Endodermal cell (in vitro differentiated cells): ENCODE measurements at regions not wholly inside any gene's neighbourhood (a gene's known extent, or its start where the extent isn't known, plus 50 kb on each side); places are given as distances from the start of the nearest gene placed in this dataset.

Experiments
- DNase-seq: peaks from one replicate; pipeline ENCODE4 v3.0.0-alpha.2; 2017
- H3K27ac ChIP-seq: 2 replicates; pipeline ENCODE4 v1.5.1; 2013; ENCODE audit warnings: mild to moderate bottlenecking, low read depth, low read length, moderate library complexity
- H3K27me3 ChIP-seq: 2 replicates; pipeline ENCODE4 v1.6.1; 2013; ENCODE audit warnings: mild to moderate bottlenecking, low read length, moderate library complexity; ENCODE audit not compliant: insufficient read depth, control insufficient read depth, poor library complexity, severe bottlenecking
- H3K36me3 ChIP-seq: 2 replicates; pipeline ENCODE4 v1.7.0; 2013; ENCODE audit warnings: mild to moderate bottlenecking, low read length, moderate library complexity; ENCODE audit not compliant: control insufficient read depth, insufficient read depth
- H3K4me1 ChIP-seq: one replicate; pipeline ENCODE4 v1.7.0; 2013; ENCODE audit warnings: low read length; ENCODE audit not compliant: control insufficient read depth, insufficient read depth
- H3K4me3 ChIP-seq: 2 replicates; pipeline ENCODE4 v1.5.1; 2013; ENCODE audit warnings: mild to moderate bottlenecking, low read length, moderate library complexity
- H3K9ac ChIP-seq: 2 replicates; pipeline ENCODE4 v1.6.1; 2013; ENCODE audit warnings: mild to moderate bottlenecking, low read length, moderate library complexity; ENCODE audit not compliant: poor library complexity, severe bottlenecking; ENCODE audit errors: extremely low read depth
- H3K9me3 ChIP-seq: 2 replicates; pipeline ENCODE4 v1.6.1; 2013; ENCODE audit warnings: mild to moderate bottlenecking, low read length, moderate library complexity; ENCODE audit not compliant: control insufficient read depth
- H3K27ac Mint-ChIP-seq: 2 replicates; pipeline ENCODE4 v1.8.0; 2020; ENCODE audit warnings: mixed read lengths
- H3K27me3 Mint-ChIP-seq: 2 replicates; pipeline ENCODE4 v1.8.0; 2021; ENCODE audit warnings: mild to moderate bottlenecking, mixed read lengths; ENCODE audit not compliant: insufficient read depth
- H3K36me3 Mint-ChIP-seq: 2 replicates; pipeline ENCODE4 v1.8.0; 2020; ENCODE audit warnings: low read depth, mixed read lengths
- H3K4me1 Mint-ChIP-seq: 2 replicates; pipeline ENCODE4 v1.8.0; 2020; ENCODE audit warnings: mixed read lengths
- H3K4me3 Mint-ChIP-seq: 2 replicates; pipeline ENCODE4 v1.8.0; 2020; ENCODE audit warnings: mild to moderate bottlenecking, moderate library complexity, mixed read lengths
- H3K9me3 Mint-ChIP-seq: 2 replicates; pipeline ENCODE4 v1.8.0; 2020; ENCODE audit warnings: mild to moderate bottlenecking, mixed read lengths
- WGBS, 2 experiments: methylation state at CpG; one replicate each; pipeline versions ENCODE4 v1.1.5 to v1.1.7; 2013; ENCODE audit warnings: missing lambda C conversion rate in 2 of 2, mixed read lengths in 1 of 2; ENCODE audit not compliant: insufficient coverage in 1 of 2, insufficient read length in 1 of 2; 5-methylcytosine and 5-hydroxymethylcytosine counted together
- TF ChIP-seq, protein P1 (sequence below): fragments of 200-600 bp; sonication (generic); conservative IDR thresholded peaks from 2 replicates; pipeline ENCODE4 v1.5.0; 2021; ENCODE audit warnings: antibody characterized with exemption, mild to moderate bottlenecking

DNA sequence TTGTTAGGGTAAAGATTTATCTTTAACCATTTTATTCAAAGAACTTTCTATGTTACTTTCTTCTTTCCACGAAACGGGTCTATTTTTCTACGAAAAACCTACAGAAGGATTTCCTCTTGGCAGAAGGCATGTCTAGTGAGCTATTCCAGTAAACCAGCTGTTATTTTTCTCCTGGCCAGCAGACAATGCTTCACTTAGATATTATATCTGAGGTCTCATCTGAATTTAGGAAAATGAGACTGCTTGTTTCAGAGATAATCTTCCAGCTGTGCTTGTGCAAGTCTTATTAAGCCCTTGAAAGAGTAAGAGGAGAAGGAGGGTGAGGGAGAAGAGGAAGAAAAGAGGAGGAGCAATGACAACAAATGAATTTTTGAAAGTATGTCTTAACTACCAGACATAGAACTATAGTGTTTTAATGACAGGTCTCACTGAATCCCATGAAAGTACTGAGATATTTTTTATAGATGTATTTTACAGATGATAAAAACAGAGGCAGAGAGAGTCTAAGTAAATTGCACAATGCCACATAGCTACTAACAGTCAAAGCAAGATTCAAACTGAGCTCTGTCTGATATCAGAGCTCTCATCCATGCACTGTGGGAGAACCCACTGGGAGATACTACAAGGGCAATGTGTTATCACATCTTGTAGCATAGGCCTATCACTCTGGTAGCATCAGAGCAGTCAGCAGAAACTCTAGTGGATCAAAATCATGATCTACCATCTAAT is 54.6 kb upstream of the SAMSN1 start:
- H3K36me3 Mint-ChIP-seq = peaks cover 2% of the 10 kb centered on the region
- H3K4me3 Mint-ChIP-seq = no peak overlapping the region
- 95% methylated on average over 3 of the region's 3 CpGs; no CpG with 5 or more reads in 1 of the 2 experiments for WGBS, 2 experiments
- Histone ChIP-seq H3K9me3 (peaks cover 3% of the 10 kb centered on the region), H3K4me3 (no peak overlapping the region), H3K27me3 (no peaks in the 10 kb centered on the region), H3K36me3 (no peaks in the 10 kb centered on the region), H3K9ac (no peak overlapping the region), H3K27ac (no peak overlapping the region), H3K4me1 (no peaks in the 10 kb centered on the region)
- no peaks in the 10 kb centered on the region for H3K27me3 Mint-ChIP-seq
- no peaks in the 10 kb centered on the region for H3K4me1 Mint-ChIP-seq
- TF ChIP-seq, protein P1, sequence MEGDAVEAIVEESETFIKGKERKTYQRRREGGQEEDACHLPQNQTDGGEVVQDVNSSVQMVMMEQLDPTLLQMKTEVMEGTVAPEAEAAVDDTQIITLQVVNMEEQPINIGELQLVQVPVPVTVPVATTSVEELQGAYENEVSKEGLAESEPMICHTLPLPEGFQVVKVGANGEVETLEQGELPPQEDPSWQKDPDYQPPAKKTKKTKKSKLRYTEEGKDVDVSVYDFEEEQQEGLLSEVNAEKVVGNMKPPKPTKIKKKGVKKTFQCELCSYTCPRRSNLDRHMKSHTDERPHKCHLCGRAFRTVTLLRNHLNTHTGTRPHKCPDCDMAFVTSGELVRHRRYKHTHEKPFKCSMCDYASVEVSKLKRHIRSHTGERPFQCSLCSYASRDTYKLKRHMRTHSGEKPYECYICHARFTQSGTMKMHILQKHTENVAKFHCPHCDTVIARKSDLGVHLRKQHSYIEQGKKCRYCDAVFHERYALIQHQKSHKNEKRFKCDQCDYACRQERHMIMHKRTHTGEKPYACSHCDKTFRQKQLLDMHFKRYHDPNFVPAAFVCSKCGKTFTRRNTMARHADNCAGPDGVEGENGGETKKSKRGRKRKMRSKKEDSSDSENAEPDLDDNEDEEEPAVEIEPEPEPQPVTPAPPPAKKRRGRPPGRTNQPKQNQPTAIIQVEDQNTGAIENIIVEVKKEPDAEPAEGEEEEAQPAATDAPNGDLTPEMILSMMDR = no peak
- no peak overlapping the region for H3K27ac Mint-ChIP-seq
- H3K9me3 Mint-ChIP-seq = peaks cover 6% of the 10 kb centered on the region
- DNase-seq = no peak

DNA sequence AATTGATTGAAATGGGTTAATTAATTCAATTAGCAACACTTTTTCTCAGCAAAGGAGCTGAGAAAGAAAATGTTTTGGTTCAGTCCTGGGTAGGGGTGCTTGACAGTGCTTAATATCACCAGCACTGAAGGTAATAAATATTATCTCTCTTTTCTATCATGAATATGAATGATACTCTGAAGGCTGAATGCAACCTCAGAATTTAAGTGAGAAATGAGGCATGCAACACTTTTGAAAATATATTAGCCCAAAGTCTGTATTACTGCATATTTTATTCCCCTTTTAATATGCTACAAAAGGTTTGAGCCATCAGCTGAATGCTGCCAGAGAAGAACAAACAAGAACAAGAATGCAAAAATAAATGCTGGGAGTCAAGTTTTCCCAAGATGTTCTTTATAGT is 52.0 kb upstream of the SAMSN1 start:
- Mint-ChIP-seq H3K4me1 (no peaks in the 10 kb centered on the region), H3K27ac (no peak overlapping the region), H3K9me3 (peaks cover 17% of the 10 kb centered on the region), H3K27me3 (no peaks in the 10 kb centered on the region), H3K4me3 (no peak overlapping the region), H3K36me3 (peaks cover 2% of the 10 kb centered on the region)
- H3K4me3 ChIP-seq = no peak overlapping the region
- TF ChIP-seq, protein P1 = no peak
- no peak overlapping the region for H3K9ac ChIP-seq
- no peak for DNase-seq
- H3K27me3 ChIP-seq = no peaks in the 10 kb centered on the region
- H3K9me3 ChIP-seq = peaks cover 7% of the 10 kb centered on the region
- no peak overlapping the region for H3K27ac ChIP-seq
- no peaks in the 10 kb centered on the region for H3K36me3 ChIP-seq
- no peaks in the 10 kb centered on the region for H3K4me1 ChIP-seq
